ENCODE measurements at regions not wholly inside any gene's neighbourhood (a gene's known extent, or its start where the extent isn't known, plus 50 kb on each side); places are given as distances from the start of the nearest gene placed in this dataset.

DNA sequence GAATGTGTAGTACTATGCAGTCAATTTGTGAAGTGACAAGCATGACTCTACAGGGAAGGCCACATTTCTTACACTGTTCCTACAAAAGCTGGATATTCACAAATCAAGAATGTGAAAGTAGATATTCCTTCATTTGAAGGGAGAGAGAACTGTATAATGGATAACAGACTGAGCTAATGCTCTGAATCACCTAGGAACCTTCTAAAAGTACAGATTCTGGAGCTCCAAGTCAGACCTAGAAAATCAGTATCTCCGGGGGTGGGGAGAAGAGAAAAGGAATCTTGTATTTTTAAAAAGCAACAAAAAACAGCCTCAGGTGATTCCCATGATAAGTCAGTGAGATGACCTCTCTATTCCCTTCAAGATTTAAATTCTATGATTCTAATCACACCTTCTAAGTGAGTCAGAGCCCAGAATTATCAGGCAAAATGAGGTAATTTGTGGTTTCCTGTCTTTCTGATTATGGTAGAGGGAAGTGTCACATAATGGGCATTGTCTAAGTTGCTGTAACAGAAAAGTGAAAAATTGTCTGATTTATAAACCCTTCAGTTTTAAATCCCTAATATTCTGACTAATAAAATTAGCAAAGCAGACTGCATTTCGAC lies 80.9 kb downstream of the IL21 start:
- TF ChIP-seq, protein P1, sequence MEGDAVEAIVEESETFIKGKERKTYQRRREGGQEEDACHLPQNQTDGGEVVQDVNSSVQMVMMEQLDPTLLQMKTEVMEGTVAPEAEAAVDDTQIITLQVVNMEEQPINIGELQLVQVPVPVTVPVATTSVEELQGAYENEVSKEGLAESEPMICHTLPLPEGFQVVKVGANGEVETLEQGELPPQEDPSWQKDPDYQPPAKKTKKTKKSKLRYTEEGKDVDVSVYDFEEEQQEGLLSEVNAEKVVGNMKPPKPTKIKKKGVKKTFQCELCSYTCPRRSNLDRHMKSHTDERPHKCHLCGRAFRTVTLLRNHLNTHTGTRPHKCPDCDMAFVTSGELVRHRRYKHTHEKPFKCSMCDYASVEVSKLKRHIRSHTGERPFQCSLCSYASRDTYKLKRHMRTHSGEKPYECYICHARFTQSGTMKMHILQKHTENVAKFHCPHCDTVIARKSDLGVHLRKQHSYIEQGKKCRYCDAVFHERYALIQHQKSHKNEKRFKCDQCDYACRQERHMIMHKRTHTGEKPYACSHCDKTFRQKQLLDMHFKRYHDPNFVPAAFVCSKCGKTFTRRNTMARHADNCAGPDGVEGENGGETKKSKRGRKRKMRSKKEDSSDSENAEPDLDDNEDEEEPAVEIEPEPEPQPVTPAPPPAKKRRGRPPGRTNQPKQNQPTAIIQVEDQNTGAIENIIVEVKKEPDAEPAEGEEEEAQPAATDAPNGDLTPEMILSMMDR (IDR thresholded peaks at IDR 0.05), result no peak
- TF ChIP-seq POLR2A (IDR thresholded peaks at IDR 0.05), result no peak
